ENCODE measurements at regions not wholly inside any gene's neighbourhood (a gene's known extent, or its start where the extent isn't known, plus 50 kb on each side); places are given as distances from the start of the nearest gene placed in this dataset.

GRCh38 chr11:134802598-134802997, 390.6 kb upstream of the B3GAT1 start:
- TF ChIP-seq PATZ1 (CRISPR knock-in tag; IDR thresholded peaks at IDR 0.05; ENCODE audit: borderline replicate concordance): no peak
- TF ChIP-seq POU6F1 (CRISPR knock-in tag; IDR thresholded peaks at IDR 0.05; ENCODE audit: borderline replicate concordance, low read depth): no peak
- no peak for TF ChIP-seq ZFP3 (CRISPR knock-in tag; IDR thresholded peaks at IDR 0.05)
- TF ChIP-seq PPARA (CRISPR knock-in tag; IDR thresholded peaks at IDR 0.05; ENCODE audit: borderline replicate concordance): no peak
- TF ChIP-seq ZC3H10 (CRISPR knock-in tag; IDR thresholded peaks at IDR 0.05): no peak
- TF ChIP-seq ZNF70 (CRISPR knock-in tag; IDR thresholded peaks at IDR 0.05): no peak
- TF ChIP-seq TCF4 (CRISPR knock-in tag; IDR thresholded peaks at IDR 0.05; ENCODE audit: borderline replicate concordance): no peak
- no peak for TF ChIP-seq CREB5 (CRISPR knock-in tag; IDR thresholded peaks at IDR 0.05; ENCODE audit: low read depth)
- no peak for TF ChIP-seq ZFP30 (CRISPR knock-in tag; IDR thresholded peaks at IDR 0.05)
- TF ChIP-seq ESRRG (CRISPR knock-in tag; IDR thresholded peaks at IDR 0.05): no peak
- no peak for TF ChIP-seq OSR1 (CRISPR knock-in tag; IDR thresholded peaks at IDR 0.05)
- TF ChIP-seq ZNF565 (CRISPR knock-in tag; conservative IDR thresholded peaks at IDR 0.05; ENCODE audit: low read depth): no peak
